ENCODE measurements at regions not wholly inside any gene's neighbourhood (a gene's known extent, or its start where the extent isn't known, plus 50 kb on each side); places are given as distances from the start of the nearest gene placed in this dataset.
A peak's percentile ranks its signal among the peaks of the same experiment; 100 is the strongest.
"Not testable (repeated sequence)": the region's sequence is repeated elsewhere in the genome, so short reads cannot be mapped to it uniquely, and the experiment has no call there.

DNA sequence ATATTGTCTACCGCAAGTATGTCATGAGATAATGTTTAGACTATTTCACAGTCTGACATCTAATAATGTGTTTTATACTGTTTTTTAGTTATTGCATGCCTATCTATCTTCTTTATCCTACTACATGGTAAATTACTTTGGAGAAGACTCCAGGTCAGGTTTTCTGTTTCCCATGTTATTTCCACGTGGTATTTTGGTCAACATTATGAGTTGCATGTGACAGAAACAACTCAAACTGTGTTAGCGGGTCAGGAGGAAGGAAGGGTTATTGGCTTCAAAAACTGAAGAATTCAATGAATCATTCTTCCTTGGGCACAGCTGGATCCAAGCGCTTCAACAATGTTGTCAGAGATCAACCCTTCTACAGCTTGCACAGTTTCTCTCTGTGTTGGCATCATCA, 252.1 kb upstream of the CCNG1 start:
- no peak for DNase-seq

DNA sequence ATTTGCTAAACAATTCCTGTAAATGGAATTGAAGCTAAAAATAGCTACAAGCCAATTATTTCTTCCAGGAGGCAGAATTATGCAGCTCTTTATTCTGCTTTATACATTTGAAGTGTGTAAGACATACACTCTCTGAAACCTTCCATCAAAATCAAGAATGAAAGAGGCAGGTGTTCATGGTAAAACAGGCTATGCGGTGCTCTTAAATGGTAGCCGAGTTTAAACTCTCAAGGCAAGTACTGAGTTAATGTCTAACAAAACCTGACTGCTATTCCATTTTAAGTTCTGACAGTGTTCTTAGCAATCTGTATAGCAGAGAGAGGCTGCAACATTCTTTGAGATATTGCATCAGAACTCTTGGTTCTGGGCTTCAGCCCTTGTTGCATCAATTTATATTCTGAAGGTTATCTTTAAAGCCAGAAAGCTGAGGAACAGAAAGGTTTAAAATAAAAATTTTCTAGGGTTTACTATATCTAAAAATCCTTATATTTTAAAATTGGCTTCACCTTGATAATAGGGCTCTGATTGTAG, 248.3 kb upstream of the CCNG1 start:
- DNase-seq, result no peak

DNA sequence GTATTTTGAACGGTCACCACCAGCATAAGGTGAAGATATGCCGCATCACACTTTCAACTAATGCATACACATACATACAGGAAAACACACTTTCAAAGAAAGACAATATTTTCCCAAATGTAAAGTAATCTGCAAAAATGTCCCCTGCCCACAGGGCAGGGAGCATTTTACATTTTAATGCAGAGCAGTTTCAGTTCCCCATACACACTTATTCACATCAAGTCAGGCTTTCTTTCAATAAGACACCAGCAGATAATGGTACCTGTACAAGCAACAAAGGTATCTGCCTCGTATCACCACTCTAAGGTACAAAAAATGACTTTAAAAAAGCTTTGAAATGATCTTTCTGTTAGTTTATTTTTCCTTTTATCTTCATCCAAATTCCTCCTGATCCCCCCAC, 247.1 kb upstream of the CCNG1 start:
- DNase-seq, result no peak

DNA sequence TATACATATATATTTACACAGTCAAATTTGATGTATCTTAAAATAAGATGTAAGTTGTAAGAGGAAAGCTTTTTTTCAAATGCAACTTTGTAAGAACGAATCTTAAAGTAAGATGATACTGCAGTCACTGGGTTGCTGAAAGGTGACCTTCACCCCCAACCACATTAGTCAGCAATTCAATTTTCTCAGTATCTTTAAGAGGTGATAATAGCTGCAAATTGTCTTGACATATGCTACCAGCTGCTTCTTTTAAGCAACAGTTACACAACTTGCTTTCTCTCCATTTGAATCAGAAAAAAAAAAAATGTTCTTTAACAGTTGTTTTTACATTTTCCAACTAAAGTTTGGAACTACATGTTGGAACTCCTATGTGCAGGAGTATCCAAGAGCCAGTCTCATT, 246.6 kb upstream of the CCNG1 start:
- DNase-seq, result no peak

DNA sequence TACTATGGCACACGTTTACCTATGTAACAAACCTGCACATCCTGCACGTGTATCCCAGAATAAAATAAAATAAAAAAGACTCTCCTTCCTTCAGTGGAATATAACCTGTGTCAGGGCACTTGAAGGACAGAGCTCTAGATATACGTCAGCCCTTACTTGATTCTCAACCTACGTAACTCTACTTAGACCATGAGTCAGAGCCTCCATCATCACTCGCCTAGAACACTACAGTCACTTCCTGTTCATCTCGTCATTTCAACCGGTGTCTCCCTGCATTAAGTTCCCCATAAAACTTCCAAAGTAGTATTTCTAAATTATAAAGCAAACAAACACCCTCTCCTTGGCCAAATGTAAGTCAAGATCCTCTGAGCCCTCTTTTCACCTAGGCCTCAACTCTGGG, 243.5 kb upstream of the CCNG1 start:
- no peak for DNase-seq

GRCh38 chr5:163205645-163206044, 231.8 kb upstream of the CCNG1 start:
- no peak for DNase-seq

DNA sequence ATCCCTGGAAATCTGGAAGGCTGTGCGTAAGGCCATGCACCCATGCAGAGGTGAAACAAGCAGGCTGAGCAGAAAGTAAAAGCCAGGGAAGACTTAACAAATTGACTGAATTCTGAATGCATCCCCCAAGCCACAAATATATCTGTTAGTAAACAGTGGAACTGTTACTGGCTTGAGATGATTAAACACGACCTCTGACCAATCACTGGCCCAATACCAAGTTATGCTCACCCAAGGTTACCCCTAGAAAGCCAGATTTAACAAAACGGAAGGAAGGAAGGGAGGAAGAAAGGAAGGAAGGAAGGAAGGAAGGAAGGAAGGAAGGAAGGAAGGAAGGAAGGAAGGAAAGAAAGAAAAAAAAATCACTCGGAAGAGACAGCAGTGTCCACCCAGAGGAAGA, 215.8 kb upstream of the CCNG1 start:
- no peak for DNase-seq

- DNase-seq, result no peak
Observed at GRCh38 chr5:163222982-163223381, 214.4 kb upstream of the CCNG1 start.

- no peak for DNase-seq
Observed at GRCh38 chr5:163244445-163244987, 192.9 kb upstream of the CCNG1 start.

DNA sequence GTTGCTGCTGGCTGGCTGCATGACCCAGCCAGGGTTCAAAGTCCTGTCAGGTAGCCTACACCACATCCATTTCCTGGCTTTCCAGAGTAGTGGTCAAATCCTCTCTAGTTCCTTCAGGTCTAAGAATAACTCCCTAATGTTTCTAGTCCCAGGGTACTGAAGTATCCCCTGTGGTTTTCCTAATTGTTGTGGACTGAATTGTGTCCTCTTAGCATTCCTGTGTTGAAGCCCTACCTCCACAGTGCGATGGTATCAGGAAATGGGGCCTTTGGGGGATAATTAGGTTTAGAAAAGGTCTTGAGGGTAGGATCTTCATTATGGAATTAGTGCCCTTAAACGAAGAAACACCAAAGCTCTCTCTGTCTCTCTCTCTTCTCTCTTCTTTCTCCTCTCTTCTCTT, 191.8 kb upstream of the CCNG1 start:
- DNase-seq, result no peak

- no peak for DNase-seq
Observed at GRCh38 chr5:163248333-163248732, 189.1 kb upstream of the CCNG1 start.

- no peak for DNase-seq
Observed at GRCh38 chr5:163248871-163249270, 188.5 kb upstream of the CCNG1 start.

- DNase-seq, result no peak
Observed at GRCh38 chr5:163252950-163253349, 184.4 kb upstream of the CCNG1 start.

GRCh38 chr5:163259495-163259894, 177.9 kb upstream of the CCNG1 start:
- no peak for DNase-seq

- no peak for DNase-seq
Observed at GRCh38 chr5:163260471-163260870, 176.9 kb upstream of the CCNG1 start.

GRCh38 chr5:163260961-163261360, 176.4 kb upstream of the CCNG1 start:
- no peak for DNase-seq

DNA sequence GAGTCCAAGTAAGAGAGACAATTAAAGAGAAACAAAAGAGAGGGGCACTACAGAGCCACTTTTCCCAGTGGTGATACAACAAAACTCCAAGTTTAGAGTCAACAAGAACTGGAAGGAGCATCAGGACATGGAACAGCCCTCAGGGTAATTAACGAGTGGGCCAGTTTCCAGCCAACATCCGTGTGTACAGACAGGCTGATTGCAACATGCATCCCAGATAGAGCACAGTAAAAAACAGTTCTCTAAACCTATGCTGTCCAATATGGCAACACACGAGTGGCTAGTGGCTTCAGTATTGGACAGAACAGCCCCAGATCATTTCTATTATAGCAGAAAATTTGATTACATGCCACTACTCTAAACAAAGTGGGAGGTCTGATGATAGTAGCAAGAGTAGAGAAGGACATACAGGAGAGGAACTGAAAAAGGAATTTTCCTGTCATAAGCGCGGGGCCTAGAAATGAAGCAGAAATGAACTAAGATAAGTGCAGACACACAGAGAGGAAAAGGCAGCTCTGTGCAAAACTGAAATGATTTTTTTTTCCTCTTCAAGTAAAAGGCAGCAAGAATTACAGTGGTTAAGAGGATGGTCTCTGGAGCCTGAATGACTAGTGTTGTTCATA, 175.6 kb upstream of the CCNG1 start:
- no peak for DNase-seq

GRCh38 chr5:163266249-163266648, 171.1 kb upstream of the CCNG1 start:
- DNase-seq, result not testable (repeated sequence)

DNA sequence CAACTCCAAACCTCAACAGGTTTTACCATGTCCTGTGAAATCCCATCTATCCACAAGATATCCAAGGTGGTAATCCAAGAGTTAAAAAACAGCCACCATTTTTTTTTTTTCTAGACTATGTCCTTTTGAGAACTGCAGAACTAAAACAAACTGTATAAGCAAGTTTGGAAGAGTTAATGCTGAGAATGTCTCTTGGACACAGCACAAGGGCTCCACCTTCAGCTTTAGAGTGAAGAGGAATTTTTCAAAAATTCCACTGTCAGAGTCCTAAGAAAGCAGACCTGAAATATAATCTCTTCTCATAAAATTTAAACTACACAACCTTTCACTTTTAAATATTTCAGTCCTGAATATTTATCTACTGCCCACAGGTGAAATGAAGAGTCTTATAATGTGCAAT, 167.8 kb upstream of the CCNG1 start:
- peak; percentile 15 for DNase-seq

DNA sequence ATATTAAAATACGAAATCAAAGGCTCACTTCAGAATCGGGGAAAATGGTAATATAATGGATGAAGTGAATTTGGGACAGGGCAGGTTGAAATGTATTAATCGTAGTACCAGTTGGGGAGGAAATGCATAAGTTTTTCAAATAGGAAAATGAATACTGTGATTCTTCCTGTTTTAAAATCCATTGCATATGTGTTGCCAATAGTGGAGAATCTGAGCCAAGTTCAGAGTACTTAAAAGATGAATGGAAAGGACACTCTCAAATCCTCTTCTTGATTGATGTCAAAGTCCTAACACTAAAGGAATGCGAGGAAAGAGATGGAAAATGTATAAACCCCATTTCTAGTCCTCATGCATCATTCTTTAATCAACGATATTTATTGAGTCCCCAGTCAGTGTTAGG, 160.9 kb upstream of the CCNG1 start:
- peak; percentile 28 for DNase-seq

DNA sequence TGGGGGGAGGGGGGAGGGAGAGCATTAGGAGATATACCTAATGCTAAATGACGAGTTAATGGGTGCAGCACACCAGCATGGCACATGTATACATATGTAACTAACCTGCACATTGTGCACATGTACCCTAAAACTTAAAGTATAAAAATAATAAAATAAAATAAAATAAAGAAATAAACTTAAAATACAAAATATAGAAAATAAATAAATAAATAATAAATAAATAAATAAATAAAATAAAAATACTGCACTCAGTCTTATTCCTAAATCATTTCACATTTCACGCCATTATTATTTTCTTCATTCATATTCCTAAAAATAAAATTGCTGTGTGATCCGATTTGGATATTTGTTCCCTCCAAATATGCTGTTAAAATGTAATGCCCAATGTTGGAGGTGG, 156.5 kb upstream of the CCNG1 start:
- DNase-seq, result not testable (repeated sequence)

- no peak for DNase-seq
Observed at GRCh38 chr5:163281512-163281911, 155.9 kb upstream of the CCNG1 start.

- no peak for DNase-seq
Observed at GRCh38 chr5:163293836-163294235, 143.6 kb upstream of the CCNG1 start.

- DNase-seq, result no peak
Observed at GRCh38 chr5:163303718-163304117, 133.7 kb upstream of the CCNG1 start.

GRCh38 chr5:163305655-163306054, 131.7 kb upstream of the CCNG1 start:
- DNase-seq, result no peak
